ENCODE measurements at regions not wholly inside any gene's neighbourhood (a gene's known extent, or its start where the extent isn't known, plus 50 kb on each side); places are given as distances from the start of the nearest gene placed in this dataset.
A peak's percentile ranks its signal among the peaks of the same experiment; 100 is the strongest.

DNA sequence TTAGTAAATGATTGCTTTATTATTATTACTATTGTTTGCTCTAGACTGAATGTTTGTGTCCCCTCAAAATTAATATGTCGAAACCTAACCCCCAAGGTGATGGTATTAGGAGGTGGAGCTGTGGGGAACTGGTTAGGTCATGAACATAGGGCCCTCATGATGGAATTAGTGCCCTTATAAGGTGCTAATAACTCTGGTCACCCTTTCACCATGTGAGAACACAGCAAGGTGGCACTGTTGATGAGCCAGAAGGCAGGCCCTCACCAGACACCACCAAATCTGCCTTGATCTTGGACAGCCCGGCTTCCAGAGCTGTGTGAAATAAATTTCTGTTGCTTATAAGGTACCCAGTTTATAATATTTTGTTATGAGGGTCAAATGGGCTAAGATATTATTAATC lies 95.8 kb downstream of the BDNF start:
- FAIRE-seq: no peak

DNA sequence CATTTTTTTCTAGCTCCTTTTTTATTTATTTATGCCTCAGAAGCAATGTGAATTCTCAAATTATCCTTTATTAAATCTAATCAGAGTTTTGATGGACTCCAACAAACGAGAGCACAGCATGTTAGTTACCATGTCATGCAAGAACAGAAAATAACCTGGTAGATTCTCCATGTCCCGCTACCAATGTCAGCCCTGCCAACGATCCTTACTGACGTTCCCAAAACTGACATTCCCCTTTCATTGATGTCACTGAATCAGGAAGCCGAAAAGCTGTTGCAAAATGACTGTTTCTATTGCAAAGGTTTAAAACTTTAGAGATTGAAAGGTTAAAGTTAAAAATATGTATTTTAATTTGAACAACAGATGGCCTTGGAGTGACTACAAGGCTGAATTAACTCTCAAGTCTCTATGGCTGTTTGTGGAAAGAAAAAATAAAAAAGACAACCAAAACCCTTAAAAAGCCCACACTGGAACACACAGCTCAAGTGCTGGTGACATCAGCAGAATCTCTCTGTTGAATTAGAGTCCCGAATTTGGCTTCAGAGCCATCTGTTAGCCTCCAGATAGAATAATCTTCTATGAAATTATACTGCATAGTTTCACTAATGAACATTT lies 96.8 kb downstream of the BDNF start:
- no peak for FAIRE-seq

More for the DNA sequence above, 95.8 kb downstream of the BDNF start:
- WGBS, 3 donors: 86 to 89% (median 88%) methylated on average over 2 of the region's 2 CpGs
- no peak overlapping the region for H3K27ac ChIP-seq (ENCODE audit: low read depth in 1 of 3, low read length in 2 of 3)
- H3K4me1 ChIP-seq (ENCODE audit: control insufficient read depth in 3 of 3, insufficient read depth in 2 of 3, low read depth in 1 of 3, low read length in 2 of 3): peaks cover 0 to 3% (median 0%) of the 10 kb centered on the region in 3 donors
- H3K9me3 ChIP-seq (ENCODE audit: control insufficient read depth in 2 of 2, insufficient read depth in 1 of 2, low read depth in 1 of 2, low read length in 1 of 2): no peaks in the 10 kb centered on the region
- no peak for DNase-seq
- H3K27me3 ChIP-seq (ENCODE audit: control insufficient read depth in 3 of 3, insufficient read depth in 3 of 3, low read length in 3 of 3): no peaks in the 10 kb centered on the region
- H3K36me3 ChIP-seq (ENCODE audit: control insufficient read depth in 3 of 3, insufficient read depth in 2 of 3, low read depth in 1 of 3, low read length in 3 of 3): no peaks in the 10 kb centered on the region
- H3K4me3 ChIP-seq (ENCODE audit: low read depth in 1 of 3, low read length in 3 of 3): no peak overlapping the region

DNA sequence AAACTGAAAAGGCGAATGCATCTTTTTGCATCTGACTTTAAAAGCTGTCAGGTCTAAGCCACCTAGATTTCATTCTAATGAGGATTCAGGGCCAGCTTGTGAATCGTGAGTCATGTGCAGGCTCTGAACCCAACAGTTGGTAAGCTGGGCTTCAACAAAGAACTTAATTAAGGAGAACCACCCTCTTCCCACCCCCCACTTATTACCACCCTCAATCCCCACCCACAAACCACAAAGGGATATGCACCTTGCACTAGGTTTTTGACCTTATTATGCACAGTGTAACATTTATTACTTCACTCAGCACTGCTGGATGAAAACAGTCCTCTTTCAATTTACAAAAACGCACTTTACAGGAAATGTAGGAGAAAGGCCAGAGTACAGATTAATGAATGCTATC lies 94.1 kb upstream of the LIN7C start:
- H3K9me3 ChIP-seq (ENCODE audit: control insufficient read depth in 2 of 2, insufficient read depth in 1 of 2, low read depth in 1 of 2, low read length in 1 of 2): no peaks in the 10 kb centered on the region
- FAIRE-seq: no peak
- 12 to 62% (median 40%) methylated on average over 3 of the region's 3 CpGs for WGBS, 3 donors
- no peaks in the 10 kb centered on the region for H3K27me3 ChIP-seq (ENCODE audit: control insufficient read depth in 3 of 3, insufficient read depth in 3 of 3, low read length in 3 of 3)
- H3K36me3 ChIP-seq (ENCODE audit: control insufficient read depth in 3 of 3, insufficient read depth in 2 of 3, low read depth in 1 of 3, low read length in 3 of 3): no peaks in the 10 kb centered on the region
- no peak overlapping the region for H3K27ac ChIP-seq (ENCODE audit: low read depth in 1 of 3, low read length in 2 of 3)
- H3K4me3 ChIP-seq (ENCODE audit: low read depth in 1 of 3, low read length in 3 of 3): no peak overlapping the region
- H3K4me1 ChIP-seq (ENCODE audit: control insufficient read depth in 3 of 3, insufficient read depth in 2 of 3, low read depth in 1 of 3, low read length in 2 of 3): peaks cover 0 to 3% (median 0%) of the 10 kb centered on the region in 3 donors
- DNase-seq: peak in 1 of 2 donors; percentile 9

More for the DNA sequence above, 96.8 kb downstream of the BDNF start:
- Histone ChIP-seq H3K36me3 (ENCODE audit: control insufficient read depth in 3 of 3, insufficient read depth in 2 of 3, low read depth in 1 of 3, low read length in 3 of 3) (no peaks in the 10 kb centered on the region), H3K4me1 (ENCODE audit: control insufficient read depth in 3 of 3, insufficient read depth in 2 of 3, low read depth in 1 of 3, low read length in 2 of 3) (peaks cover 0 to 3% (median 0%) of the 10 kb centered on the region in 3 donors), H3K4me3 (ENCODE audit: low read depth in 1 of 3, low read length in 3 of 3) (no peak overlapping the region), H3K27ac (ENCODE audit: low read depth in 1 of 3, low read length in 2 of 3) (no peak overlapping the region), H3K27me3 (ENCODE audit: control insufficient read depth in 3 of 3, insufficient read depth in 3 of 3, low read length in 3 of 3) (no peaks in the 10 kb centered on the region), H3K9me3 (ENCODE audit: control insufficient read depth in 2 of 2, insufficient read depth in 1 of 2, low read depth in 1 of 2, low read length in 1 of 2) (no peaks in the 10 kb centered on the region)
- 75 to 93% (median 85%) methylated on average over 6 of the region's 6 CpGs for WGBS, 3 donors
- DNase-seq: no peak

DNA sequence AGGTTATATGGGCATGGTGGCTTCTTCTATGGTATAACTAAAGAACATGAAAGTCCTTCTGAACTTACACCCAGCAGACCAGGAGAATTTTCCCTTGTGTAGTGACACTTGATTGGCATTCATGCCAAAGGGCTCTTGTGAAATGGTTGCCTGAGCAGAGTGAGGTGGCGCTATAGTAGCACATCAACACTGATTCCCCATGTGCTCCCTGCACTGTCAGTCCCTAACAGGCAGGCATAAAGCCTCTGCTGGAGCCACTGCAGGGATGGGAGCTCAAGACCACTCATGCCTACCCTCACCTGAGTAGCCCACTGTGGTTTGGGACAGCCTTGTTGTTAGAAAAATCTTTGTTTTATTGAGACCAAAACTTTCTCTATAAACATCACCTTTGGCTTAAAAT lies 92.6 kb upstream of the LIN7C start:
- no peaks in the 10 kb centered on the region for H3K9me3 ChIP-seq (ENCODE audit: control insufficient read depth in 2 of 2, insufficient read depth in 1 of 2, low read depth in 1 of 2, low read length in 1 of 2)
- DNase-seq (no peak), FAIRE-seq (no peak)
- no peaks in the 10 kb centered on the region for H3K36me3 ChIP-seq (ENCODE audit: control insufficient read depth in 3 of 3, insufficient read depth in 2 of 3, low read depth in 1 of 3, low read length in 3 of 3)
- 50 to 88% (median 53%) methylated on average over 1 of the region's 1 CpG for WGBS, 3 donors
- no peak overlapping the region for H3K27ac ChIP-seq (ENCODE audit: low read depth in 1 of 3, low read length in 2 of 3)
- H3K27me3 ChIP-seq (ENCODE audit: control insufficient read depth in 3 of 3, insufficient read depth in 3 of 3, low read length in 3 of 3): no peaks in the 10 kb centered on the region
- no peak overlapping the region for H3K4me3 ChIP-seq (ENCODE audit: low read depth in 1 of 3, low read length in 3 of 3)
- peaks cover 0 to 3% (median 0%) of the 10 kb centered on the region in 3 donors for H3K4me1 ChIP-seq (ENCODE audit: control insufficient read depth in 3 of 3, insufficient read depth in 2 of 3, low read depth in 1 of 3, low read length in 2 of 3)

DNA sequence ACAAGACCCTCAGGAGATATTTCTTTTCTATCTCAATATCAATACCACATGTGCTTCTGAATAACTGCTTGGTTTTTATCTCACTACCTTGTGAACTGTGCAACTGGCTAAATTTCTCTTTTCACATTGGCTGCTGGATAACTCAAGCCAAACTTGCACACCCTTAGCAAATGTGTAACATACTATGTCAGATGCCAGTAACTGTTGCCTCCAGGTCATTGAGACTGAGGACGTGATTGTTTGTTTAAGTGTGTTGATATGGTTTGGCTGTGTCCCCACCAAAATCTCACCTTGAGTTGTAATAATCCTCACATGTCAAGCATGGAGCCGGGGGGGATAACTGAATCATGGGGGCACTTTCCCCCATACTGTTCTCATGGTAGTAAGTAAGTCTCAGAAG lies 90.2 kb upstream of the LIN7C start:
- no peak overlapping the region for H3K4me3 ChIP-seq (ENCODE audit: low read depth in 1 of 3, low read length in 3 of 3)
- no peak overlapping the region for H3K27ac ChIP-seq (ENCODE audit: low read depth in 1 of 3, low read length in 2 of 3)
- H3K9me3 ChIP-seq (ENCODE audit: control insufficient read depth in 2 of 2, insufficient read depth in 1 of 2, low read depth in 1 of 2, low read length in 1 of 2): no peaks in the 10 kb centered on the region
- 84 to 91% (median 89%) methylated on average over 2 of the region's 2 CpGs for WGBS, 3 donors
- H3K4me1 ChIP-seq (ENCODE audit: control insufficient read depth in 3 of 3, insufficient read depth in 2 of 3, low read depth in 1 of 3, low read length in 2 of 3): peaks cover 0 to 3% (median 0%) of the 10 kb centered on the region in 3 donors
- no peaks in the 10 kb centered on the region for H3K27me3 ChIP-seq (ENCODE audit: control insufficient read depth in 3 of 3, insufficient read depth in 3 of 3, low read length in 3 of 3)
- FAIRE-seq (no peak), DNase-seq (no peak)
- no peaks in the 10 kb centered on the region for H3K36me3 ChIP-seq (ENCODE audit: control insufficient read depth in 3 of 3, insufficient read depth in 2 of 3, low read depth in 1 of 3, low read length in 3 of 3)

DNA sequence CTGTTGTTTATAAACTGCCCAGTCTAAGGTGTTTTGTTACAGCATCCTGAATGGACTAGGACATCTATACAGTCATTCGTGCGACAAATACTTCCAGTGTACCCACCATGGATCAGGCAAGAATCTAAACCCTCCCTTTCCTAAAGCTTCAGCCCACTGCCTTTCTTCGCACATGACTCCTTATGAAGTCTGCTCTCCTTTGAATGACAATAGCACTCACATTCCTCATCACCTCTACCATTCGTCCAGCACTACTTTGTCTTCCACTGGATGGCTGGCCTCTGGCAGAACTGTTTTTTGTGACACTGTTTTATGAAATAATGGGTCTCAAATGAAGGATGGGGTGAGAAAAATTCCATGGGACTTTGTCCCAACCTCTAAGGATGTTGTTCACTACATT lies 89.8 kb upstream of the LIN7C start:
- Histone ChIP-seq H3K4me3 (ENCODE audit: low read depth in 1 of 3, low read length in 3 of 3) (no peak overlapping the region), H3K27me3 (ENCODE audit: control insufficient read depth in 3 of 3, insufficient read depth in 3 of 3, low read length in 3 of 3) (no peaks in the 10 kb centered on the region), H3K9me3 (ENCODE audit: control insufficient read depth in 2 of 2, insufficient read depth in 1 of 2, low read depth in 1 of 2, low read length in 1 of 2) (no peaks in the 10 kb centered on the region), H3K36me3 (ENCODE audit: control insufficient read depth in 3 of 3, insufficient read depth in 2 of 3, low read depth in 1 of 3, low read length in 3 of 3) (no peaks in the 10 kb centered on the region), H3K27ac (ENCODE audit: low read depth in 1 of 3, low read length in 2 of 3) (no peak overlapping the region), H3K4me1 (ENCODE audit: control insufficient read depth in 3 of 3, insufficient read depth in 2 of 3, low read depth in 1 of 3, low read length in 2 of 3) (peaks cover 0 to 3% (median 0%) of the 10 kb centered on the region in 3 donors)
- no peak for DNase-seq
- FAIRE-seq: no peak
- WGBS, 3 donors: 83 to 91% (median 83%) methylated on average over 4 of the region's 4 CpGs

DNA sequence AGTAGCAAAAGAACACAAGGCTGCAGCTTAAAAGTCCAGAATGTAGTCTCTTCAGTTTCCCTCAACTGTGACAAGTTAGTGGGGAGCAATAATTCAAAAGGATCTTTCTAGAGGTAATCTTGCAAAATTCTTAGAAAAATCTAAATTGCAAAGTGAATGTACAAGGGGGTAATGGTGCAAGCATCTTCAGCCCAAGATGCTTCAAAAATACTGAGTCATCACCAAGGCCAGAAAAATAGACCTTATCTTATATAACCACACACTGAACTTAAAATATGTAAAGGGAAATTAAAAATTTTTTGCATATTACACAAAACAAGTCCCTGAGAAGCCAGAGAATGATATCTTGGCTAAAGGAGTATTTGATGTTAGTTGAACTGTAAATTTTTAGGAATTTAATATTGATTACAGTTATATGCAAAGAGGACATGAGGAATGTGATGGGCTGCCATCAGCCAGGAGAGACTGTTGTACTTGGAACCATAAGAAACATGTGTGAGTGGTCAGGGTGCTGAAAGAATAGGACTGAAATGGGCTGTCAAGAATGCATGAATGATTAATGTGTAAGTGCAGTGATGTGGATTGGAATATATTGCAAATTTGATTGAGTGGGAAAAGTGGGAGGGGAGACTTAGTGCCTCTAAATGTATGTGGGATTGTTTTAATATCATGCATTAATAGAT lies 85.7 kb upstream of the LIN7C start:
- H3K4me3 ChIP-seq (ENCODE audit: low read depth in 1 of 3, low read length in 3 of 3): no peak overlapping the region
- peaks cover 0 to 2% of the 10 kb centered on the region in 2 donors for H3K9me3 ChIP-seq (ENCODE audit: control insufficient read depth in 2 of 2, insufficient read depth in 1 of 2, low read depth in 1 of 2, low read length in 1 of 2)
- no peaks in the 10 kb centered on the region for H3K36me3 ChIP-seq (ENCODE audit: control insufficient read depth in 3 of 3, insufficient read depth in 2 of 3, low read depth in 1 of 3, low read length in 3 of 3)
- H3K4me1 ChIP-seq (ENCODE audit: control insufficient read depth in 3 of 3, insufficient read depth in 2 of 3, low read depth in 1 of 3, low read length in 2 of 3): no peaks in the 10 kb centered on the region
- no peak overlapping the region for H3K27ac ChIP-seq (ENCODE audit: low read depth in 1 of 3, low read length in 2 of 3)
- H3K27me3 ChIP-seq (ENCODE audit: control insufficient read depth in 3 of 3, insufficient read depth in 3 of 3, low read length in 3 of 3): no peaks in the 10 kb centered on the region
- FAIRE-seq (no peak), DNase-seq (no peak)

DNA sequence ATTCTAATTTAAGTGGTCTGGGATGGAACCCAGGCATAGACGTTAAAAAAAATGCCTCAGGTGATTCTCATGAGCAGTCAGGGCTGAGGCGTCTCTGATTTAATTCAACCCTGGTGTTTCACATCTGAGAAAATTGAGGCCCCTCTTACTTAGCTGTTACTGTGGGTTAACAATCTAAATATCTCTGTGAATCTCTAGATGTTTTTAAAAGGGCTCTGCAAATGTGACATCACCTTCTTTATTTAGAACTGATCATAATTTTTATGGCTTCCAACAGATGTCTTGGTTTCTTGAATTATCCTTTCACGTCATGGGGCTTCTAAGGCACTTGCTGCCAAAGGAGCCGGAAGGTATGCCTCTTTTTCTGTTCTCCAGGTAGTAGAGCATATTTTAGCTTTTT lies 76.1 kb upstream of the LIN7C start:
- H3K27ac ChIP-seq (ENCODE audit: low read depth in 1 of 3, low read length in 2 of 3): no peak overlapping the region
- WGBS, 3 donors: 85 to 93% (median 86%) methylated on average over 4 of the region's 4 CpGs
- no peaks in the 10 kb centered on the region for H3K4me1 ChIP-seq (ENCODE audit: control insufficient read depth in 3 of 3, insufficient read depth in 2 of 3, low read depth in 1 of 3, low read length in 2 of 3)
- H3K36me3 ChIP-seq (ENCODE audit: control insufficient read depth in 3 of 3, insufficient read depth in 2 of 3, low read depth in 1 of 3, low read length in 3 of 3): no peaks in the 10 kb centered on the region
- no peak overlapping the region for H3K4me3 ChIP-seq (ENCODE audit: low read depth in 1 of 3, low read length in 3 of 3)
- peaks cover 0 to 2% of the 10 kb centered on the region in 2 donors for H3K9me3 ChIP-seq (ENCODE audit: control insufficient read depth in 2 of 2, insufficient read depth in 1 of 2, low read depth in 1 of 2, low read length in 1 of 2)
- FAIRE-seq (no peak), DNase-seq (no peak)
- H3K27me3 ChIP-seq (ENCODE audit: control insufficient read depth in 3 of 3, insufficient read depth in 3 of 3, low read length in 3 of 3): no peaks in the 10 kb centered on the region

DNA sequence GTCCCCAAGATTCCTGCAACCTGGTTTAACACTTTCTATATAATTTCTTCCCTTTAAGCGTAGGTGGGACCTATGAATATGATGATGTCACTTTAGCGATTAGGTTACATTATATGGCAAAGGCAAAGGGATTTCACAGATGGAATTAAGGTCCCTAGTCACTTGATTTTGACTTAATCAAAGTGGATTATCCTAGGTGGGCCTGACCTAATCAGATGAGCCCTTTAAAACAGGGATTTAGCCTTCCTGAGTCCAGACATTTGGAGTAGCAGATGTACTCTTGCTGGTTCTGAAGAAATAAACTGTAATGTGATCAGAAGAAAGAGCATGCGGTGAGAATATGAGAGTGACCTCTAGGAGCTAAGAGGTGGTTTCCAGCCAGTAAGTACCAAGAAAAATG lies 67.8 kb upstream of the LIN7C start:
- Histone ChIP-seq H3K27ac (ENCODE audit: low read depth in 1 of 3, low read length in 2 of 3) (no peak overlapping the region), H3K27me3 (ENCODE audit: control insufficient read depth in 3 of 3, insufficient read depth in 3 of 3, low read length in 3 of 3) (no peaks in the 10 kb centered on the region), H3K4me1 (ENCODE audit: control insufficient read depth in 3 of 3, insufficient read depth in 2 of 3, low read depth in 1 of 3, low read length in 2 of 3) (no peaks in the 10 kb centered on the region), H3K4me3 (ENCODE audit: low read depth in 1 of 3, low read length in 3 of 3) (no peak overlapping the region), H3K9me3 (ENCODE audit: control insufficient read depth in 2 of 2, insufficient read depth in 1 of 2, low read depth in 1 of 2, low read length in 1 of 2) (no peaks in the 10 kb centered on the region), H3K36me3 (ENCODE audit: control insufficient read depth in 3 of 3, insufficient read depth in 2 of 3, low read depth in 1 of 3, low read length in 3 of 3) (no peaks in the 10 kb centered on the region)
- WGBS, 3 donors: 91 to 99% (median 95%) methylated on average over 3 of the region's 3 CpGs
- DNase-seq (no peak), FAIRE-seq (no peak)
